Activated CD4-positive, alpha-beta T cell treated with anti-CD3 and anti-CD28 coated beads for 36 hours (primary cell): ENCODE measurements at regions not wholly inside any gene's neighbourhood (a gene's known extent, or its start where the extent isn't known, plus 50 kb on each side); places are given as distances from the start of the nearest gene placed in this dataset.
"Not testable (repeated sequence)": the region's sequence is repeated elsewhere in the genome, so short reads cannot be mapped to it uniquely, and the experiment has no call there.

ENCODE experiments used
- ATAC-seq: fragments of 200-7000 bp; cut with Tn5 transposase; one replicate; pipeline ENCODE4 v1.10.0; 2021; ENCODE audit warnings: mild to moderate bottlenecking, moderate library complexity
- CTCF ChIA-PET: fragments of 350-600 bp; sonication (Branson Sonifier 250); formaldehyde crosslinking; loops from one replicate; lab custom pipeline; 2021; ENCODE audit warnings: antibody characterized with exemption; lab: Charles Lee
- POLR2A ChIA-PET: fragments of 350-600 bp; sonication (Branson Sonifier 250); formaldehyde crosslinking; loops from one replicate; lab custom pipeline; 2021; ENCODE audit warnings: antibody characterized with exemption, inconsistent platforms; lab: Charles Lee
- DNase-seq: peaks from one replicate; pipeline ENCODE4 v3.0.0-alpha.2; 2020
- H3K27ac Mint-ChIP-seq: one replicate; pipeline ENCODE4 v1.8.0; 2021; ENCODE audit warnings: mixed read lengths
- H3K27me3 Mint-ChIP-seq: one replicate; pipeline ENCODE4 v1.8.0; 2021; ENCODE audit warnings: mixed read lengths
- H3K36me3 Mint-ChIP-seq: one replicate; pipeline ENCODE4 v1.8.0; 2021; ENCODE audit warnings: low read depth, mixed read lengths
- H3K4me1 Mint-ChIP-seq: one replicate; pipeline ENCODE4 v1.8.0; 2021; ENCODE audit warnings: mixed read lengths
- H3K4me3 Mint-ChIP-seq: one replicate; pipeline ENCODE4 v1.8.0; 2021; ENCODE audit warnings: mild to moderate bottlenecking, moderate library complexity, mixed read lengths
- H3K9me3 Mint-ChIP-seq: one replicate; pipeline ENCODE4 v1.8.0; 2021; ENCODE audit warnings: low read depth, mixed read lengths
- intact Hi-C, 2 experiments: fragments of 100-400 bp; cut with DNase I in 1 of 2; cut with micrococcal nuclease in 1 of 2; formaldehyde crosslinking; loops; one replicate each; pipeline versions ENCODE4 v1.14.2 to v1.15.1; 2022 to 2024; cut with DNase I, micrococcal nuclease

DNA sequence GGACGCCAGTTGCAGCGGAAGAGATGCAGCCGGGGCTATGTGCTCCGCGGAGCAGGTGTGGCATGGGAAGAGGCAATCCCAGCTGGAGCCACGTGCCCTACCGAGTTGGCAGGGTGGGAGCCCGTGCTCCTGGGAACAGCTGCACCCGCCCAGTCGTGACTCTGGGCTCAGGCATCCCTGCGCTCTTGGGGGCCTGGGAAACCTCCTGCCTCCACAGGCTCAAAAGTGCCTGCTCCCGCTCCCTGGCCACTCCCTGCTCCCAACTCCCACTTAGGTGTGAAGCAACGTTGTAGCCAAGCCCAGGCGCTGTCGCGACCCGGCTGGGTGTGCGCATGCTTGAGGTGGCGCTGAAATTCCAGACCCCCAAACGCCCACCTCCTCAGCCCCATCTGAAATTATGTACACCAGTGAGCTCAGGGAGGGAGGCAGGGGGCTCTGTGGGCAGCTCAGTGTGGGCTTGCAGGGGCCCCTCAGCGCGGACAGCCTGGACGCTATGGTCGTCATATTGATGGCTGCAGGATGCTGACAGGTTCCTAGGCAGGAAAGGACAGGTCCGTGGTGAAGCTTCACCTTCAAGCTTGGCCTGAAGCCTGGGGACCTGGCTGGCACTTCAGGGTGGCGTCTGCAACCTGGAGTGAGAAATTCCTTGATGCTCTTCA lies 429.9 kb downstream of the SLITRK1 start:
- ChIA-PET POLR2A (no interaction called here), CTCF (interaction anchor here (0.8 kb wide), 1 partner anchor 10 kb away, joined by 3 read pairs; no protein-coding TSS in a partner anchor)
- Mint-ChIP-seq H3K9me3 (peaks cover 5% of the 10 kb centered on the region), H3K27me3 (no peaks in the 10 kb centered on the region), H3K36me3 (no peaks in the 10 kb centered on the region), H3K27ac (no peak overlapping the region), H3K4me3 (no peak overlapping the region), H3K4me1 (no peaks in the 10 kb centered on the region)
- ATAC-seq (no peak), DNase-seq (no peak)
- intact Hi-C loops, result no loop called here

DNA sequence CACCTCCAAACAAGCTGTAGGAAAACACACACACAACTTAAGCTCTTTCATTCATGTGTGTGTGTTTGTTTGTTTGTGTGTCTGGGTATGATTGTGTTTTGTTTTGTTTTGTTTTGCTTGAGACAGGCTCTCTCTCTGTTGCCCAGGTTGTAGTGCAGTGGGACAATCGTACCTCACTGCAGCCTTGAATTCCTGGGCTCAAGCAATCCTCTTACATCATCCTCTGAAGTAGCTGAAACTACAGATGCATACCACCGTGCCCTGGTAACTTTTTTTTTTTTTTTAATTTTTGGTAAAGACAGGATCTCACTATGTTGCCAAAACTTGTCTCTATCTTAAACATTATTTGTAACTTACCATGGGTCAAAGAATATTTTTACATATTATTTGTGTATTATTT lies 431.7 kb downstream of the SLITRK1 start:
- DNase-seq (no peak), ATAC-seq (no peak)
- Mint-ChIP-seq H3K9me3 (peaks cover 5% of the 10 kb centered on the region), H3K36me3 (no peaks in the 10 kb centered on the region), H3K4me3 (no peak overlapping the region), H3K27ac (no peak overlapping the region), H3K27me3 (no peaks in the 10 kb centered on the region), H3K4me1 (no peaks in the 10 kb centered on the region)
- POLR2A ChIA-PET, result no interaction called here
- CTCF ChIA-PET, result no interaction called here
- intact Hi-C loops, result no loop called here

DNA sequence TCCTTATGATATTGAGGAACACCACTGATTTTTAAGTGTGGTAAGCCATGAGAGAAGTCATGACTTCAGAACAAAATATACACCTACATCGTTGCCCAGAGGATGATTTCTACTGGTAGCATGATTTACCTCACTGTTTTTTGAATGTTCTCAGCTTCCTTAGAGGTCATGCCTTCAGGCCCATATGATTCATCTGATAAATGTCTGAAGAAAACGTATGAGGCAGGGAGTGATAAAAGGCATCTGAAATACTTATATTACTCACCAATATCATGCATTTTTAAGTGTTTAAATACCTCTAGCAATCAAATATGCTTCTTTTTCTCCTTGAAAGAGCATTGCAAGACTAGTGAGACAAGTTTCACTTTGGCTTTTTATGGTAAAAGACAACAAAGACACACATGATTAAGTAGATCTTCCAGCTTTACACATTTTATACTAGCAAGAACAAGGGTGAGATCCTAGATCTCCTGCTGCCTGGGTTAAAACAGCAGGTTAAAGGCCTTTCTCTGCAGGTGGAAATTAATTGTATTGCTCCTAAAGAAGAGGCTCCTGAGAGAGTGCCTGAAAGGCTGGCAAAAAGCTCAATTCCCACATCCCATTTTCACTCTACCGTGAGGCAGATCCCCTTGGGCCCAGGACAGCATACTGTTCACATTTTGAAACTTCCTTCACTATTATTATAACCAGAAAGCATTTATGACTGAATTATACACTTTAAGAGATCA lies 432.4 kb downstream of the SLITRK1 start:
- ChIA-PET CTCF (no interaction called here), POLR2A (no interaction called here)
- Mint-ChIP-seq H3K36me3 (no peaks in the 10 kb centered on the region), H3K4me3 (no peak overlapping the region), H3K4me1 (no peaks in the 10 kb centered on the region), H3K27ac (no peak overlapping the region), H3K9me3 (peaks cover 8% of the 10 kb centered on the region), H3K27me3 (no peaks in the 10 kb centered on the region)
- DNase-seq (no peak), ATAC-seq (no peak)
- intact Hi-C loops, result no loop called here

DNA sequence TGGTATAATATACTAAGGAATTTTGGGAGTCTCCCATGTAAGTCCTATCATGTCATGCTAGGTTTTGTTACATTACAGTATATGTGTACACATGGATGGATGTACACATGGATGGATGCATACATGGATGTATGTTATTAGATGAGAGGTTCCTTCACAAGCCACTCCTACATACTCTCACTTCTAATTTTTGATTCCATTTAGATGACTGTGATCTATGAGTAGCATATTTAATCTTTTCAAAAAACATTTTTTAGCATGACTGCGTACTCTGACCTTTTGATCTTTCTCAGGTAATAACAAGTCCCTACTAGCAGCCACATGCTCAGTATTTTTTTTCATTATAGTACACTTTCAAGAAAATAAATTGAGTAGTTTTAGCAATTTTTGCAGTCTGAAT lies 441.8 kb downstream of the SLITRK1 start:
- Mint-ChIP-seq H3K4me1 (no peaks in the 10 kb centered on the region), H3K9me3 (peaks cover 11% of the 10 kb centered on the region), H3K36me3 (no peaks in the 10 kb centered on the region), H3K27me3 (no peaks in the 10 kb centered on the region), H3K4me3 (no peak overlapping the region), H3K27ac (no peak overlapping the region)
- DNase-seq, result no peak
- intact Hi-C loops, result no loop called here
- ChIA-PET POLR2A (no interaction called here), CTCF (no interaction called here)
- no peak for ATAC-seq

DNA sequence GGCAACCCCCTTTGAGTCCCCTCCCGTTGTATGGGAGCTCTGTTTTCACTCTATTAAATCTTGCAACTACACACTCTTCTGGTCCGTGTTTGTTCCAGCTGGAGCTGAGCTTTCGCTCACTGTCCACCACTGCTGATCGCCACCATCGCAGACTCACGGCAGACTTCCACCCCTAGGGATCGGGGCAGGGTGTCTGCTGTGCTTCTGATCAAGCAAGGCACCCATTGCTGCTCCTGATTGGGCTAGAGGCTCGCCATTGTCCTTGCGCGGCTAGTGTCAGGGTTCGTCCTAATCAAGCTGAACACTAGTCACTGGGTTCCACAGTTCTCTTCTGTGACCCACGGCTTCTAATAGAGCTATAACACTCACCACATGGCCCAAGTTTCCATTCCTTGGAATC lies 442.8 kb downstream of the SLITRK1 start:
- H3K27ac Mint-ChIP-seq, DNase-seq, ATAC-seq, H3K36me3 Mint-ChIP-seq, H3K27me3 Mint-ChIP-seq, CTCF ChIA-PET, H3K4me1 Mint-ChIP-seq, intact Hi-C loops, H3K9me3 Mint-ChIP-seq, H3K4me3 Mint-ChIP-seq, POLR2A ChIA-PET: not testable (repeated sequence)

DNA sequence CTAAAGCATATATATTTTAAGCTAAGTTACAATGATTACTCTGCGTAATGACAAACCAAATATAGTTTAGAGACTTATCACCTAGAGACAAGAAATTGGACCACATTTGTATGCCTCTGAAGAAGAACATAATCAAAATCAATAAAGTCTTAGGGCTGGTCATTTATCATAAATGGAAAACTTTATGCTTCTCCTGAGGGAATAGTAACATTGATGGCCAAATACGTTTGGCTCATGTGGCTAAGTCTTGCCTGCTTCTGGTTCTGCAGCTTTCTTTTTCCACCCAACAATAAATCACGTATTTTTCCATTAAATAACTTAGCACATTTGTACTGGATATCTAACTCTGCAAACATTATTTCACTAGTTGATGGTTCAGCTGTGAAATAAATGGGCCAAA lies 458.4 kb downstream of the SLITRK1 start:
- intact Hi-C loops, result no loop called here
- POLR2A ChIA-PET, result no interaction called here
- no peak overlapping the region for H3K27ac Mint-ChIP-seq
- H3K4me1 Mint-ChIP-seq, result no peaks in the 10 kb centered on the region
- DNase-seq, result no peak
- H3K9me3 Mint-ChIP-seq, result no peaks in the 10 kb centered on the region
- CTCF ChIA-PET, result no interaction called here
- H3K4me3 Mint-ChIP-seq, result no peak overlapping the region
- no peaks in the 10 kb centered on the region for H3K27me3 Mint-ChIP-seq
- H3K36me3 Mint-ChIP-seq, result no peaks in the 10 kb centered on the region
- no peak for ATAC-seq

DNA sequence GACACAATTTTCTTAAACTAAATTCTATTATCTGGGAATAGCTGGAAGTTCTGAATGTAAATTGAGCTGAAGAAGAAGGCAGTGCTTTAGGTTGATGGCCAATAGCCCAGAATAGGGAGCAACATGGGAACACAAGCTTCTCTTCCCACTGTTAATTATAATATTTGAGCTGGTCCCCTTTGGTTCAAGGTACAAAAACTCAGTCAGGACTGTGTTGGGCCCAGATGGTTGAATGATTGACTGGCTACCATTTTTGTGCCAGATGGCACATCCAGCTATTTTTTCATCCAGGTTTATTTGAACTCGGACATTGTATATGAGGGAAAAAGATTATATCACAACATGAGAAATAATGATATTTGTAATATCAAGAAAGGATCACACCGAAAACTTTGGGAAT lies 458.9 kb downstream of the SLITRK1 start:
- no peak overlapping the region for H3K4me3 Mint-ChIP-seq
- H3K9me3 Mint-ChIP-seq, result no peaks in the 10 kb centered on the region
- intact Hi-C loops, result no loop called here
- DNase-seq (no peak), ATAC-seq (no peak)
- ChIA-PET CTCF (no interaction called here), POLR2A (no interaction called here)
- H3K36me3 Mint-ChIP-seq, result no peaks in the 10 kb centered on the region
- H3K27me3 Mint-ChIP-seq, result no peaks in the 10 kb centered on the region
- H3K27ac Mint-ChIP-seq, result no peak overlapping the region
- H3K4me1 Mint-ChIP-seq, result no peaks in the 10 kb centered on the region

DNA sequence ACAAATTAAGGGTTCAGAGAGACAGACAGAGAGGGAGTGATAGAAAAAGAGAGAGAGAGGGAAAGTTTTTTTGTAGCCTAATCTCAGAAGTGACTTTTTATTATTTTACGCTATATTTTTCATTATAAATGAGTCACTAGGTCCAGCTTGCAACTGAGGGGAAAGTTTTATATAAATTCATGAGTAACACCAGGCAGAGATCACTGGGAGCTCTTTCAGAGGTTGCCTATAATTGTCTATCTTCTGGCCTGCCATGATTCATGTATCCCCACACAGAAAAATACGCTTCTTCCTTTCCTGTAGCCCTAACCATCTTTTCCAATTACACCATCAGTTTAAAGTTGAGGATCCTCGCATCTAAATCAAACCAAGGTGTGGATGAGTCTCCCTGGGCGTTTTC lies 467.9 kb downstream of the SLITRK1 start:
- Mint-ChIP-seq H3K9me3 (peaks cover 8% of the 10 kb centered on the region), H3K27ac (no peak overlapping the region), H3K4me3 (no peak overlapping the region), H3K4me1 (no peaks in the 10 kb centered on the region), H3K27me3 (no peaks in the 10 kb centered on the region), H3K36me3 (no peaks in the 10 kb centered on the region)
- intact Hi-C loops, result no loop called here
- CTCF ChIA-PET, result interaction anchor here (0.7 kb wide), 1 partner anchor 39 kb away, joined by 3 read pairs; no protein-coding TSS in a partner anchor
- ATAC-seq, result no peak
- DNase-seq, result no peak
- POLR2A ChIA-PET, result no interaction called here

DNA sequence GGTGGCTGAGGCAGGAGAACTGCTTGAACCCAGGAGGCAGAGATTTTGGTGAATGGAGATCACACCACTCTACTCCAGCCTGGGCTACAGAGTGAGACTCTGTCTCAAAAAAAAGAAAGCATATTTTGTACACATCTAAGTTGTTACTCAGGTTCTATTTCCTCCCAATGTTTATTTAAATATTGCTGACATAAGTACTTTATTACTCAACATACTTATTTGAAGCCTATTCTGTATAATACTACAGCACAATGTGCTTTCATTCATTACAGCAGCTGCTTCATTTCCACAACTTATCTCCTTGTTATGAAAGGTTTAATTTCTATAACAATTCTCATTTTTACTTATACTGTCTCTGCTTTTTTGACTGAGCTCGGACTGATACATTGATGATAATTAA lies 495.7 kb downstream of the SLITRK1 start:
- Mint-ChIP-seq H3K9me3 (peaks cover 5% of the 10 kb centered on the region), H3K36me3 (no peaks in the 10 kb centered on the region), H3K4me3 (no peak overlapping the region), H3K27me3 (no peaks in the 10 kb centered on the region), H3K27ac (no peak overlapping the region), H3K4me1 (no peaks in the 10 kb centered on the region)
- intact Hi-C loops, result no loop called here
- no peak for ATAC-seq
- ChIA-PET CTCF (no interaction called here), POLR2A (no interaction called here)
- no peak for DNase-seq

DNA sequence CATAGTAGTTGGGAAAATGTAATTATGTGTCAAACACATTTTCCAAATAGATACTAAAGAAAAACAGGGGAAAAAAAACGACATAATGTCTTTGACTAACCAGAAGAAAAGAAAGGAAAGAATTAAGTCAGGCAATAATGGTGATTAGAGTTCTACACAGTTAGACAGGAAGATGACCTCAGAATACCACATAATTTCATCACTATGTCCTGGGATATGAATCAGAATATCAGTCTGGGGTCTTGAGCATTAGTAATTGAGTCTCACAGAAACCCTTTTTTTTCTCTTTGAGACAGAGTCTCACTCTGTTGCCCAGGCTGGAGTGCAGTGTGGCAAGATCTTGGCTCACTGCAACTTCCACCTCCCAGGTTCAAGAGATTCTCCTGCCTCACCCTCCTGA lies 503.4 kb downstream of the SLITRK1 start:
- ATAC-seq (no peak), DNase-seq (no peak)
- CTCF ChIA-PET, result no interaction called here
- Mint-ChIP-seq H3K27ac (no peak overlapping the region), H3K4me3 (no peak overlapping the region), H3K9me3 (peaks cover 4% of the 10 kb centered on the region), H3K4me1 (no peaks in the 10 kb centered on the region), H3K36me3 (no peaks in the 10 kb centered on the region), H3K27me3 (no peaks in the 10 kb centered on the region)
- intact Hi-C loops, result no loop called here
- POLR2A ChIA-PET, result no interaction called here

DNA sequence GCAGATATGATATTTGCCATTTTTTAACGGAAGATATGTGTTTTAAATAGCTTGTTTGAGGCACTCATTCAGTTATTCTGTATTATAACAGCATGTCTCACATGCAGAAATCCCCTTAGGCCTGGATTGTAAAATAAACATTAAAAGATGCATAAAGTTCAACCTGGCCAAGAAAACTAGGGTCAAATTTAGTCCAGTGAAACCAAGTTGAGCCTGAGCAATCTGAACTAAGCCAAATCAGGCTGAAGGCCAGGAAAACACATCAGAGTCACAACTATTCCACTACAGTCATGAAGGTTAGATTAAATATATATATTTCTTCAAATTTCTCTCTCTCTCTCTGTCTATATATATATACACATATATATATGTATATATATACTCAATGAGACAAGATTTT lies 504.8 kb downstream of the SLITRK1 start:
- Mint-ChIP-seq H3K4me1 (no peaks in the 10 kb centered on the region), H3K27ac (no peak overlapping the region), H3K9me3 (peaks cover 11% of the 10 kb centered on the region), H3K36me3 (no peaks in the 10 kb centered on the region), H3K27me3 (no peaks in the 10 kb centered on the region), H3K4me3 (no peak overlapping the region)
- ATAC-seq, result no peak
- no peak for DNase-seq
- ChIA-PET CTCF (no interaction called here), POLR2A (no interaction called here)
- intact Hi-C loops, result no loop called here

DNA sequence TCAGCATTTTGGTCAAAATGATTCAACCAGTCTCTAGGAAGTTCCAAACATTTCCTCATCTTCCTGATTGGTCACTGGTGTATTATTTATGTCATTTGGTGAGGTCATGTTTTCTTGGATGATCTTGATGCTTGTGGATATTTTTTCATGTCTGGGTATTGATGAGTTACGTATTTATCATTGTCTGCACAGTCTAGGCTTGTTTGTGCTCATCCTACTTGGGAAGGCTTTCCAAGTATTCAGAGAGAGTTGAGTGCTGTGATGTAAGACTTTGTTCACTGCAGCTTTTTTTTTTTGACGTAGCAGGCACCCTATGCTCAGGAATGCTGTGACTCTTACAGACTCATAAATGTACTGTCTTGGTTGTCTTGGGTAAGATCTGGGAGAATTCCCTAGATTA lies 509.5 kb downstream of the SLITRK1 start:
- no peak for ATAC-seq
- no peak for DNase-seq
- Mint-ChIP-seq H3K4me3 (no peak overlapping the region), H3K27ac (no peak overlapping the region), H3K36me3 (no peaks in the 10 kb centered on the region), H3K27me3 (no peaks in the 10 kb centered on the region), H3K4me1 (no peaks in the 10 kb centered on the region), H3K9me3 (peaks cover 11% of the 10 kb centered on the region)
- CTCF ChIA-PET, result no interaction called here
- POLR2A ChIA-PET, result no interaction called here
- intact Hi-C loops, result no loop called here
